ENCODE measurements at regions not wholly inside any gene's neighbourhood (a gene's known extent, or its start where the extent isn't known, plus 50 kb on each side); places are given as distances from the start of the nearest gene placed in this dataset.
"Not testable (repeated sequence)": the region's sequence is repeated elsewhere in the genome, so short reads cannot be mapped to it uniquely, and the experiment has no call there.

GRCh38 chr16:17744921-17745572, 274.3 kb upstream of the XYLT1 start:
- DNase-seq (ENCODE audit: low spot score) = no peak

DNA sequence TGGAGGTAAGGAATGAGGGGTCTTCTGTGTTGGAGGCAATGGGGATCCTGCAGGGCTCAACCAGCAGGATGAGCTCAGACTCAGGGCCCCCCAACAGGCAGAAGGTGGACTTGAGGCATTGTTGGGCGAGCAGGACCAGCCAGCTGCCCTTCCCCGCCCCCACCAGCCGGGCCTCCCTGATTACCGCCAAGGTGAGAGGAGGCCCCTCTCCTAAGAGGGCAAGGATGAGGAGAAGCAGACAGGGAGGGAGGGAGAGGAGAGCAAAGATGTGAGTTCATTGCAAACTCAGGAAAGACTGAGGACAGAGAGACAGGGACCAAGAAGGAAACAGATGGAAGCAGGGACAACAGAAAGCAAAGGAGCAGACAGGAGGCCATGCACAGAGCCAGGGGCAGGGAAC, 272.8 kb upstream of the XYLT1 start:
- no peak for DNase-seq (ENCODE audit: low spot score)

- no peak for DNase-seq (ENCODE audit: low spot score)
Observed at GRCh38 chr16:17743158-17743557, 272.4 kb upstream of the XYLT1 start.

GRCh38 chr16:17735099-17735498, 264.3 kb upstream of the XYLT1 start:
- DNase-seq (ENCODE audit: low spot score) = not testable (repeated sequence)

DNA sequence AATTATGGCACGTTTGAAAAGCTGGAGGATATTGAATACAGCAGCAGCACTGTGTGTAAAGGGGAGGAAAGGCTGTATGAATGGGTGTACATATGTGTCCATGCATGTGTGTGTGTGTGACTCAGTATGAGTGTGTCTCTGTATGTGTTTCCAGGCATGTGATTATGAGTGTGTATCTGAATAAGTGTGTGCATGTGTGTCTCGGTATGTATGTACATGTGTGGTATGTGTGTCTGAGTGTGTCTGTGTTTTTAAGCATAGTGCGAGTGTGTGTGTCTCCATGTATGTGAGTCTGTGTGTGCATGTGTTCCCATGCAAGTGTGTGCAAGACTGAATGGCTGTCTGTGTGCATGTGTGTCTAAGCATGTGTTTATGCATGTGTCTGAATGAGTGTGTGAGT, 259.1 kb upstream of the XYLT1 start:
- DNase-seq (ENCODE audit: low spot score) = no peak

GRCh38 chr16:17728196-17728595, 257.4 kb upstream of the XYLT1 start:
- DNase-seq (ENCODE audit: low spot score) = no peak

GRCh38 chr16:17724242-17724898, 253.6 kb upstream of the XYLT1 start:
- no peak for DNase-seq (ENCODE audit: low spot score)

DNA sequence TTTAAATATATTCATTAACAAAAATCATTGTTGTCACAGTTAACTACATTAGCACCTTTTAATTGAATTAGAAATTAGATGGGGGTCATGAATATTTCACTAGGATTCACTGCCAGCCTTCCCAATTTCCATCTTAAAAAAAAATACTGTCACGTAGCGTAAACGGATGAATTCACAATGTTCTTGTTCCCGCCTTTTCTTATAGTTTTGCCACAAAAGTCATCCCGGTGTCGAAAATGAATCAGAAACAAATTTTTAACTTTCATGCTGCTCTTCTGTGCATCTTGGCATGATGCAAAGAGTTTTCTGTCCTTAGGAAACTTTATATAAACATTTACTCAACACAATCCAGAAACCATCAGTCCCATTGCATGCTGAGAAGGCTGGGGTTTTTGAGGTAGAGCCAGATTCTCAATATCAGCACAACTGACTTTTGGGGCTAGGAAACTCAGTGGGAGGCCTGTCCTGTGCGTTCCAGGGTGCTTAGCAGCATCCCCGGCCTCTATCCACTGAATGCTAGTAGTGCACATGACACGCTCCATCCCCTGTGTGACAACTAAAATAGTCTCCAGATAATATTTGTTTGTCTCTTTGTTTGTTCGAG, 252.9 kb upstream of the XYLT1 start:
- DNase-seq (ENCODE audit: low spot score) = no peak

GRCh38 chr16:17718495-17718894, 247.7 kb upstream of the XYLT1 start:
- DNase-seq (ENCODE audit: low spot score) = no peak

DNA sequence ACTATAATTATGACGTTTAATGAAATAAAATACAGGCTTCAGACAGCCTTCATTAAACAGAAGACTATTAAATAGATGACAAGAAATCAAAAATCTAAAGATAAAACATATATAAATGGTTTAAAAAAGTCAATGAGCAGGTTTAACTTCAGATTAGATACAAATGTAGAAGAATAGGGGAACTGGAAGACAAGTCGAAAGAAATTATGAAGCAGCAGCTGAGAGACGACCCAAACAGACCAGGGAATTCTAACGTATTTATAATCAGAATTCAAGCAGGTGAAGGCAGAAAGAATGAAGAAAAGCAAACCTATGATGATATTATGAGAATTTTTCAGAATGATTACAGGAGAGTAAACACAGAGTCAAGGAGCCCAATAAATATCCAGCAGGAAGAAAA, 235.1 kb upstream of the XYLT1 start:
- no peak for DNase-seq (ENCODE audit: low spot score)

- no peak for DNase-seq (ENCODE audit: low spot score)
Observed at GRCh38 chr16:17696616-17697015, 225.9 kb upstream of the XYLT1 start.

DNA sequence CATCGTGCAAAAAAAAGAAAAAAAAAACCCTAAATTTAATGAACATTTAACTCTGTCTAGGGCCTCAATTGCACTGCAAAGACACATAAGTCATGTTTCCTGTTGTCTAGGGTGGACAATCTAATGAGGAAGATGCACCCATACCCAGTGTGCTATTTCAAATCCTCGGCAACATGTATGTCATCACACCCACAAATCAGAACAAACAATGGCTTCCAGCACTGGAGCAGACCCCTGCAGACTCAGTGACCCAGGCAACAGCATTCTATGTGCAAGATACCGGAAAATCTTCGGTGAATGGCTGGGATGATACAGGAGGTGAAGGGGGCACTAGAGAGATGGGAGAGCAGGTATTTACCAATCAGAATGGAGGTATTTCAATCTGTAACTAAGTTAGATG, 221.7 kb upstream of the XYLT1 start:
- DNase-seq (ENCODE audit: low spot score) = no peak

DNA sequence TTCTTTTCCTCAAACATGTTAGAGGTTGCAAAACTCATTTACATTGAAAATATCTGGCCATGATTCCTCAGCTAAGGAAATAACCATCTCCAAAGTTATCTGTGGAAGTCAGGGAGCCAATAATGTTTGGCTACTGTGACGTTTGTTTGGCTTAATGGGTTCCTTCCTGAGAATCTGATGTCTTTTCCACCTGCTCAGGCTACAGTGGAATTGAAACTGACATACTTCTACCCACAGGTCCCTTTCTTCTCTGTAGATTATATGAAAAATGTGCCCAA, 221.1 kb upstream of the XYLT1 start:
- DNase-seq (ENCODE audit: low spot score) = no peak

- DNase-seq (ENCODE audit: low spot score) = no peak
Observed at GRCh38 chr16:17691106-17691898, 220.5 kb upstream of the XYLT1 start.

DNA sequence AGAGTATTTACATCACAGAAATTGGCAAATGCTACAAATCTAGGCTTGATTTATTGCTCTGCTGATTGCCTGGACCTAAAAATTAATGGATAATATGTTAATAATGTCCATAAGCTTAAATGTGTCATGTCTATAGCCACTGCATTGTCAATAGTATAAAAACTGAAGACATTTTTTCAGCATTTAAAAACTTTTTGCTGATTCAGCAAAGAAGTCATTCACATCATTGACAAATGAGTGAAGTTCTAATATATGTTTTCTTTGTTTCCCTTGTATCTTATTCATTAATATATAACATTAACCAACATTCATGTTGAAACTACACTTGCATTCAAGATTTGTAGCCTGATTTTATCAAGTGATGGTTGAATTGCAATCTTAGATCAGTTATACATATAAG, 214.7 kb upstream of the XYLT1 start:
- DNase-seq (ENCODE audit: low spot score) = no peak

DNA sequence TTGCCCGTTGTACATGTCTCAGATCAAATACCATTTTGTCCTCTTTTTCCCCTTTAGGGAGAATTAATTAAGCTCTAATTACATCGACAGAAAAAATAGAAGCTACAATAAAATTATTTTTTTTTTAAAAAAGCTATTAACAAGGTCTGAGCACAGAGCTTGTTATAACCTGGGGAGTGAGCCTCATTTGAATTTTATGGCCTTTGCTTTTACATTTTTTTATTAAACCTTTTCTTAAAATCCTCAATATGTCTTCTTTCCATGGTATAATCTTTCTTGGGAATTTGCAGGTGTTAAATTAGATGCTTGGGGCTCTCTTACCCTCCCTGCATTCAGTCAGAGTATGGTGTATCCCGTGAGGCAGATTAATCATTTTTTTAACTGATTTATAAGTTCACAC, 212.5 kb upstream of the XYLT1 start:
- DNase-seq (ENCODE audit: low spot score) = no peak

- DNase-seq (ENCODE audit: low spot score) = no peak
Observed at GRCh38 chr16:17676171-17676570, 205.4 kb upstream of the XYLT1 start.

DNA sequence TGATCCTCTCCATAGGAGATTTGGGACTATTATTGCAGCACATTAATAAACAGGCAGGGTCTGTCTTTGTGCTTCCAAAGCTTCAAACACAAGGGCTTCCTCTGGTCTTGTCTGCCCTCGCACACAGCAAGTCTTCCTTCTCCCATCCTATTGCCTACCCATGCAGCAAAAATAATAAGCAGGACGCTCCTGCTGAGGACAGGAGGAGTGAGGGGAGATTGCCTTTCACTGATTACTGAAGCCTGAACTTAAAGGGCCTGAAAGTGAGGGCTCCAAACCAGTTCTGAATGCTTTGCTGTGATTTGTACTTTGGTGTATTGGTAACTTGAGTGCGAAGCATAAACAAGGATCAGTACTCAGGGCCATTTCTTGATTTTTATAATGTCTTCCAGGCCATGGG, 197.6 kb upstream of the XYLT1 start:
- DNase-seq (ENCODE audit: low spot score) = no peak

GRCh38 chr16:17666293-17666692, 195.5 kb upstream of the XYLT1 start:
- no peak for DNase-seq (ENCODE audit: low spot score)

GRCh38 chr16:17658881-17659280, 188.1 kb upstream of the XYLT1 start:
- no peak for DNase-seq (ENCODE audit: low spot score)

- DNase-seq (ENCODE audit: low spot score) = no peak
Observed at GRCh38 chr16:17657045-17657444, 186.3 kb upstream of the XYLT1 start.

DNA sequence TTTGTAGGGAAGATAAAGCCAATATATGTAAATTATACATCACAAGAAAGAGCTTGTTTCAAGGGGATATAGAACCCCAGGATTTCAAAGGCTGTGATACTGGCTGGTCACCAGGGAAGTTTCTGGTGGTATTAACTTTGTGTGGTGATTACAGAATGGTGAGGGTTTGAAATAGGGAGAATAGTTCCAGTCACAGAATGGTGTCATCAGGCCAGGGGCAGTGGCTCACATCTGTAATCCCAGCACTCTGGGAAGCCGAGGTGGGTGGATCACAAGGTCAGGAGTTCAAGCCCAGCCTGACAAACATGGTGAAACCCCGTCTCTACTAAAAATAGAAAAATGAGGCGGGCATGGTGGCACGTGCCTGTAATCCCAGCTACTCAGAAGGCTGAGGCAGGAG, 183.8 kb upstream of the XYLT1 start:
- DNase-seq (ENCODE audit: low spot score) = no peak

GRCh38 chr16:17654142-17654541, 183.4 kb upstream of the XYLT1 start:
- DNase-seq (ENCODE audit: low spot score) = no peak

Data from SW480 (cell line).